ENCODE measurements at regions not wholly inside any gene's neighbourhood (a gene's known extent, or its start where the extent isn't known, plus 50 kb on each side); places are given as distances from the start of the nearest gene placed in this dataset.
"Not testable (repeated sequence)": the region's sequence is repeated elsewhere in the genome, so short reads cannot be mapped to it uniquely, and the experiment has no call there.

DNA sequence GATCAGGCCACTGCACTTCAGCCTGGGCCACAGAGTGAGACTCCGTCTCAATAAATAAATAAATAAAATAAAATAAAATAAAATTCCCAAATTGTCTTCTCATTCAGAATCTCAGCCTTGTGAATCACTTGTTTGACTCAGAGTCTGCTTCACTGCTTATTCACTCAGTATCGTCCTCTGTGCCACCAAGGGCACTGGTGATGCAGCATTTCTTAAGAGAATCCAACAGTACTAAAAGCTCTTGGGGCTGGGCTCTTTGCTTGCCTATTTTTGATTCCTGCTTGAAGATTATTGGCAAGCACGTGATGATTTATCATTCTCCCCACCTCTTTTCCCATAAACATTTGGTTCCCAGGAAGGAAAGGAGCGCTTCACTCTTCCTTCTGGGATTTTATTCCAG lies 54.8 kb upstream of the HMGB1 start:
- no peak for DNase-seq

DNA sequence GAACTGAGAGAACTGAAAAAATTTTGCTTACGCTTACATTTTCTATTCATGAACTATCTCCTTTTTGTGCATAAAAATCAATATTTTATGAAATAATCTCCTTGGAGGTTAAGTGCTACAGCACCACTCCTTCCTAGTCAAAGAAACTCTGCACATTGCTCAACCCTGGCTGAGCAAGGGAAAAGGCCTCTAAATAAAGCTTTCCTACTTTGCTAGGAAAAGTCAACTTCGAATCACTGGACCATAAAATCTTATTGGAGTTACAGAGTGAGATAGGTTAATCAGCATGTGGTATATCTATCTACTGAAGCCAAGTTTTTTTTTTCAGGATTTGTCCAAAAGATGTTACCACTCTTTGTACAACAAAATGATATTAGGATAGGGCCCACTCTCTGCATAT lies 57.5 kb upstream of the HMGB1 start:
- Histone ChIP-seq H4K20me1 (ENCODE audit: insufficient read depth, low read length) (no peaks in the 10 kb centered on the region), H3K9me2 (replicated peaks; ENCODE audit: insufficient read depth, low read length) (no peaks in the 10 kb centered on the region), H3K27ac (ENCODE audit: low read length) (no peak overlapping the region), H3F3A (ENCODE audit: insufficient read depth, low read length) (no peaks in the 10 kb centered on the region), H3K9ac (ENCODE audit: low read length) (no peak overlapping the region), H2AFZ (ENCODE audit: low read length) (no peak overlapping the region), H3K79me2 (ENCODE audit: low read length) (no peaks in the 10 kb centered on the region), H3K4me1 (ENCODE audit: low read length) (no peaks in the 10 kb centered on the region), H3K27me3 (replicated peaks; ENCODE audit: insufficient read depth, low read length) (no peaks in the 10 kb centered on the region), H3K36me3 (replicated peaks; ENCODE audit: insufficient read depth, low read length) (no peaks in the 10 kb centered on the region), H3K4me2 (ENCODE audit: low read depth, low read length) (no peak overlapping the region), H3K4me3 (ENCODE audit: low read length) (no peak overlapping the region), H3K9me3 (replicated peaks; ENCODE audit: insufficient read depth, low read length) (no peaks in the 10 kb centered on the region)
- DNase-seq = no peak
- TF ChIP-seq EZH2phosphoT487 (IDR thresholded peaks at IDR 0.05; ENCODE audit: low read length) = no peak
- no peak for TF ChIP-seq EZH2 (optimal IDR thresholded peaks at IDR 0.05; ENCODE audit: low read depth, low read length)
- TF ChIP-seq, protein P1, sequence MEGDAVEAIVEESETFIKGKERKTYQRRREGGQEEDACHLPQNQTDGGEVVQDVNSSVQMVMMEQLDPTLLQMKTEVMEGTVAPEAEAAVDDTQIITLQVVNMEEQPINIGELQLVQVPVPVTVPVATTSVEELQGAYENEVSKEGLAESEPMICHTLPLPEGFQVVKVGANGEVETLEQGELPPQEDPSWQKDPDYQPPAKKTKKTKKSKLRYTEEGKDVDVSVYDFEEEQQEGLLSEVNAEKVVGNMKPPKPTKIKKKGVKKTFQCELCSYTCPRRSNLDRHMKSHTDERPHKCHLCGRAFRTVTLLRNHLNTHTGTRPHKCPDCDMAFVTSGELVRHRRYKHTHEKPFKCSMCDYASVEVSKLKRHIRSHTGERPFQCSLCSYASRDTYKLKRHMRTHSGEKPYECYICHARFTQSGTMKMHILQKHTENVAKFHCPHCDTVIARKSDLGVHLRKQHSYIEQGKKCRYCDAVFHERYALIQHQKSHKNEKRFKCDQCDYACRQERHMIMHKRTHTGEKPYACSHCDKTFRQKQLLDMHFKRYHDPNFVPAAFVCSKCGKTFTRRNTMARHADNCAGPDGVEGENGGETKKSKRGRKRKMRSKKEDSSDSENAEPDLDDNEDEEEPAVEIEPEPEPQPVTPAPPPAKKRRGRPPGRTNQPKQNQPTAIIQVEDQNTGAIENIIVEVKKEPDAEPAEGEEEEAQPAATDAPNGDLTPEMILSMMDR (IDR thresholded peaks at IDR 0.05; ENCODE audit: low read length) = no peak

More for the DNA sequence above, 54.8 kb upstream of the HMGB1 start:
- H3K36me3 ChIP-seq (replicated peaks; ENCODE audit: insufficient read depth, low read length) = no peaks in the 10 kb centered on the region
- no peaks in the 10 kb centered on the region for H3K9me3 ChIP-seq (replicated peaks; ENCODE audit: insufficient read depth, low read length)
- no peaks in the 10 kb centered on the region for H3K79me2 ChIP-seq (ENCODE audit: low read length)
- no peaks in the 10 kb centered on the region for H3K9me2 ChIP-seq (replicated peaks; ENCODE audit: insufficient read depth, low read length)
- H4K20me1 ChIP-seq (ENCODE audit: insufficient read depth, low read length) = no peaks in the 10 kb centered on the region
- no peak overlapping the region for H3K4me2 ChIP-seq (ENCODE audit: low read depth, low read length)
- H3K27ac ChIP-seq (ENCODE audit: low read length) = no peak overlapping the region
- no peak overlapping the region for H2AFZ ChIP-seq (ENCODE audit: low read length)
- no peaks in the 10 kb centered on the region for H3K4me1 ChIP-seq (ENCODE audit: low read length)
- H3F3A ChIP-seq (ENCODE audit: insufficient read depth, low read length) = no peaks in the 10 kb centered on the region
- no peak overlapping the region for H3K4me3 ChIP-seq (ENCODE audit: low read length)
- H3K27me3 ChIP-seq (replicated peaks; ENCODE audit: insufficient read depth, low read length) = no peaks in the 10 kb centered on the region
- TF ChIP-seq, protein P1 (IDR thresholded peaks at IDR 0.05; ENCODE audit: low read length) = no peak
- H3K9ac ChIP-seq (ENCODE audit: low read length) = no peak overlapping the region

DNA sequence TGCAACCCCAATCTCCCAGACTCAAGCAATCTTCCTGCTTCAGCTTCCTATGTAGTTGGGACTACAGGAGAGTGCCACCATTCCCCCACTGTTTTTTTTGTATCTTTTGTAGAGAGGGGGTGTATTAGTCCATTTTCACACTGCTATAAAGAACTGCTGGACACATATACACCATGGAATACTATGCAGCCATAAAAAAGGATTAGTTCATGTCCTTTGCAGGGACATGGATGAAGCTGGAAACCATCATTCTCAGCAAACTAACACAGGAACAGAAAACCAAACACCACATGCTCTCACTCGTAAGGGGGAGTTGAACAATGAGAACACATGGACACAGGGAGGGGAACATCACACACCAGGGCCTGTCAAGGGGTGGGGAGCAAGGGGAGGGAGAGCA lies 58.1 kb upstream of the HMGB1 start:
- not testable (repeated sequence) for H3F3A ChIP-seq (ENCODE audit: insufficient read depth, low read length); H3K9ac ChIP-seq (ENCODE audit: low read length)

DNA sequence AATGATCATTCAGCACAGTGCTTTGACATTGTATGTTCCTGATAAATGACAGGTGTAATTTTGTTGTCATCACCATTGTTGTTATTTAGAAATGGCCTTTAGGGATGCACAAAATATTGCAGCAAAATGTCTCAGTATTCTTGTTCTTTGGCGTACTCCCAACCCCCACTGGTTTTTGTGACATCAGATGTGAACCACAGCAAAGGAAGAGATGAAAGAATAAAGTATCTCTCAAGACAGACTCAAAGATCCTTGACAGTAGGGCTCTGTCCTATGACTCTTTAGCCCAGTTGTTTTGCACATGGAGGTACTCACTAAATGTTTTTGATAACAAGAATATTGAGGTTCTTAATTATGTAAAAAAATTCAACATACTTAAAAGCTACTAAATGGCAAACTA lies 59.5 kb upstream of the HMGB1 start:
- not testable (repeated sequence) for H3K4me1 ChIP-seq (ENCODE audit: low read length); H3K4me3 ChIP-seq (ENCODE audit: low read length); H3K4me2 ChIP-seq (ENCODE audit: low read depth, low read length); H3K9me2 ChIP-seq (replicated peaks; ENCODE audit: insufficient read depth, low read length); H3K9me3 ChIP-seq (replicated peaks; ENCODE audit: insufficient read depth, low read length); H3K27me3 ChIP-seq (replicated peaks; ENCODE audit: insufficient read depth, low read length); H3K9ac ChIP-seq (ENCODE audit: low read length); H3F3A ChIP-seq (ENCODE audit: insufficient read depth, low read length); DNase-seq; H4K20me1 ChIP-seq (ENCODE audit: insufficient read depth, low read length); H3K79me2 ChIP-seq (ENCODE audit: low read length); H2AFZ ChIP-seq (ENCODE audit: low read length); H3K27ac ChIP-seq (ENCODE audit: low read length); H3K36me3 ChIP-seq (replicated peaks; ENCODE audit: insufficient read depth, low read length)

More for the DNA sequence above, 58.1 kb upstream of the HMGB1 start:
- DNase-seq; H3K27ac ChIP-seq (ENCODE audit: low read length); H2AFZ ChIP-seq (ENCODE audit: low read length); H3K9me3 ChIP-seq (replicated peaks; ENCODE audit: insufficient read depth, low read length); H4K20me1 ChIP-seq (ENCODE audit: insufficient read depth, low read length); H3K4me1 ChIP-seq (ENCODE audit: low read length); H3K27me3 ChIP-seq (replicated peaks; ENCODE audit: insufficient read depth, low read length); H3K4me2 ChIP-seq (ENCODE audit: low read depth, low read length); H3K36me3 ChIP-seq (replicated peaks; ENCODE audit: insufficient read depth, low read length); H3K79me2 ChIP-seq (ENCODE audit: low read length); H3K9me2 ChIP-seq (replicated peaks; ENCODE audit: insufficient read depth, low read length); H3K4me3 ChIP-seq (ENCODE audit: low read length): not testable (repeated sequence)
